PFSK-1 (cell line): ENCODE measurements at regions not wholly inside any gene's neighbourhood (a gene's known extent, or its start where the extent isn't known, plus 50 kb on each side); places are given as distances from the start of the nearest gene placed in this dataset.

ENCODE experiments used
- FOXP2 ChIP-seq: optimal IDR thresholded peaks from 2 replicates; pipeline ENCODE3; 2011; ENCODE audit warnings: borderline replicate concordance, control low read depth, inconsistent platforms; ENCODE audit not compliant: insufficient read depth; ENCODE audit errors: extremely low read length, extremely low read depth
- POLR2AphosphoS5 ChIP-seq: IDR thresholded peaks from 2 replicates; pipeline ENCODE4 v1.6.1; 2012; ENCODE audit warnings: low read depth, mild to moderate bottlenecking, control low read depth, low read length, moderate library complexity
- REST ChIP-seq, 2 experiments: IDR thresholded peaks; 2 replicates each; pipeline versions ENCODE4 v1.6.1 to v1.8.0; 2011 to 2012; ENCODE audit warnings: low read depth in 2 of 2, low read length in 2 of 2, control low read depth in 1 of 2, inconsistent platforms in 1 of 2, mild to moderate bottlenecking in 1 of 2, moderate library complexity in 1 of 2; ENCODE audit not compliant: insufficient read depth in 1 of 2
- SIN3A ChIP-seq: IDR thresholded peaks from 2 replicates; pipeline ENCODE4 v1.6.1; 2012; ENCODE audit warnings: mild to moderate bottlenecking, low read length, moderate library complexity, borderline replicate concordance; ENCODE audit not compliant: insufficient read depth
- TAF1 ChIP-seq: IDR thresholded peaks from 2 replicates; pipeline ENCODE4 v1.6.1; 2012; ENCODE audit warnings: low read length, control low read depth, borderline replicate concordance; ENCODE audit not compliant: insufficient read depth

- TF ChIP-seq REST (IDR thresholded peaks at IDR 0.05; ENCODE audit: insufficient read depth in 1 of 2, low read depth in 2 of 2, low read length in 2 of 2) = no peak
- no peak for TF ChIP-seq SIN3A
- no peak for TF ChIP-seq TAF1
- no peak for TF ChIP-seq POLR2AphosphoS5
- no peak for TF ChIP-seq FOXP2
These were observed 447.2 kb downstream of the XYLT1 start for GRCh38 chr16:17023606-17024005.

GRCh38 chr16:17024514-17024913 lies 446.2 kb downstream of the XYLT1 start:
- no peak for TF ChIP-seq TAF1
- TF ChIP-seq FOXP2 = no peak
- TF ChIP-seq SIN3A = no peak
- TF ChIP-seq POLR2AphosphoS5 = no peak
- no peak for TF ChIP-seq REST (IDR thresholded peaks at IDR 0.05; ENCODE audit: insufficient read depth in 1 of 2, low read depth in 2 of 2, low read length in 2 of 2)

DNA sequence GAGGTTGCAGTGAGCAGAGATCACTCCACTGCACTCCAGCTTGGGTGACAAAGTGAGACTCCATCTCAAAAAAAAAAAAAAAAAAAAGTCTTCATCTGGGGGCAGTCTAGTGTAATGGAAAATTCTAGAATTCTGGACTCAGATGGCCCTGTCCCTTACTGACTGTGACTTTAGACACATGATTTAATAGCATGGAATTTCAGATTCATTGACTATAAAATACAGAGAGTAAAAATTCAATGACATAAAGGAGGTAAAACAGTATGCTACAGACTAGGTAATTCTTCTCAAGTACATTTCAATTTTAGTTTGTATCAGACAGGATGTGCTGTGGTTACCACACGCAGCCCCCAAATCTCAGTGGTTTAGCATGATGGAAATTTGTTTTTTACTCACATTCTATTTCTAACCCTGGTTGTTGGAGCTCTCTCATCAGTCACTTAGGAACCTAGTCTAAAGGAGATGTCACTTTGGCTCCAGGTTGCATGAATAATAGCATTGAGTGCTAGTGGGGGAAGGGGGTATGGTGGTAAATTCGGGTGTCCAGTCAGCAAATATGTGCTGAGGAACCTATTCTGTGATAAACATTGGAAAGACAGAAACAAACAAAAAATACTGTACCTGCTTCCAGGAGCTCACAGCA lies 444.0 kb downstream of the XYLT1 start:
- TF ChIP-seq REST (IDR thresholded peaks at IDR 0.05; ENCODE audit: insufficient read depth in 1 of 2, low read depth in 2 of 2, low read length in 2 of 2) (no peak), SIN3A (no peak), POLR2AphosphoS5 (no peak), TAF1 (no peak), FOXP2 (no peak)

DNA sequence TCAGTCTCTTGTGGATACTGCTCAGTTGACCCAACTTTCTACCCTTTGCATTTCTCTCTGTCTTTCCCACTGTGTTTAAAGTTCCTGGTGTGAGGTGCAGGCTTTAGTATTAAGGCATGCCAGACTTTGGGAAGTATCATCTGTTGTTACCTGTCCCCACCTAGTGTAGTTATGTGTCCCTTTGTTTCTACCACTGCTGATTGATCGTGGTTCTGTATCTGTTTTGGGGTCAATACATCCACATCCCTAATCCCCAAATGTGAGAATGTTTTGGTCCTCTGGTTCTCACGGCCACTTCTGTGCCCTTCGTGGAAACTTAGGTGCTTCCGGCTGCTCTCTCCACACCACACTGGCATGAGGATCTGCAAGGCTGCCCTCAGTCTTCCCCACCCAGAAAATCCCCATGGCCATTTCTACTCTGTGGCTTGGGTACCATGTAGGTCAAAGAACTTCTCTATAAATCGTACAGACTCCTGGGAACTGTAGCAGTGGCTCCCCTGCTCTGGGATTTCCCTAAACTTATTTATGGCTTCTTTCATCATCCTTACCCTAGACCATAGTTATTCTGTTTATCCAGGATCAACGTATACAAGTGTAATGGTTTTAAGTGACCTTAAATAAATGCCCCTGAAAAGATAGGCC lies 443.2 kb downstream of the XYLT1 start:
- TF ChIP-seq FOXP2 (no peak), SIN3A (no peak), TAF1 (no peak), REST (IDR thresholded peaks at IDR 0.05; ENCODE audit: insufficient read depth in 1 of 2, low read depth in 2 of 2, low read length in 2 of 2) (no peak), POLR2AphosphoS5 (no peak)
